ENCODE measurements at regions not wholly inside any gene's neighbourhood (a gene's known extent, or its start where the extent isn't known, plus 50 kb on each side); places are given as distances from the start of the nearest gene placed in this dataset.

GRCh38 chr2:121039679-121040078 lies 245.3 kb downstream of the TFCP2L1 start:
- TF ChIP-seq POLR2A (IDR thresholded peaks at IDR 0.05; ENCODE audit: low read depth, low read length) (no peak), SPI1 (IDR thresholded peaks at IDR 0.05; ENCODE audit: low read depth, low read length) (no peak)
